CD1c-positive myeloid dendritic cell (primary cell): ENCODE measurements at regions not wholly inside any gene's neighbourhood (a gene's known extent, or its start where the extent isn't known, plus 50 kb on each side); places are given as distances from the start of the nearest gene placed in this dataset.
"Not testable (repeated sequence)": the region's sequence is repeated elsewhere in the genome, so short reads cannot be mapped to it uniquely, and the experiment has no call there.

Source experiments
- DNase-seq: peaks from one replicate; pipeline ENCODE4 v3.0.0-alpha.2; 2016; ENCODE audit errors: extremely low spot score

- not testable (repeated sequence) for DNase-seq
These were observed 51.8 kb upstream of the CPSF6 start for GRCh38 chr12:69187572-69187971.

GRCh38 chr12:69189378-69189978 lies 49.9 kb upstream of the CPSF6 start:
- no peak for DNase-seq
